Fibroblast of gingiva (primary cell): ENCODE measurements at regions not wholly inside any gene's neighbourhood (a gene's known extent, or its start where the extent isn't known, plus 50 kb on each side); places are given as distances from the start of the nearest gene placed in this dataset.
A peak's percentile ranks its signal among the peaks of the same experiment; 100 is the strongest.

ENCODE experiments used
- DNase-seq: peaks from one replicate; pipeline ENCODE4 v3.0.0-alpha.2; 2011; ENCODE audit warnings: low read depth

GRCh38 chr3:94179059-94179458, 116.2 kb downstream of the NSUN3 start:
- no peak for DNase-seq

- no peak for DNase-seq
Measured at GRCh38 chr3:94183551-94183950, 120.7 kb downstream of the NSUN3 start.

GRCh38 chr3:94184781-94185180, 121.9 kb downstream of the NSUN3 start:
- DNase-seq, result no peak

GRCh38 chr3:94185753-94186152, 122.9 kb downstream of the NSUN3 start:
- DNase-seq, result no peak

- no peak for DNase-seq
Measured at GRCh38 chr3:94187697-94188096, 124.8 kb downstream of the NSUN3 start.

- DNase-seq, result no peak
Measured at GRCh38 chr3:94195381-94195780, 132.5 kb downstream of the NSUN3 start.

GRCh38 chr3:94206291-94206690, 143.4 kb downstream of the NSUN3 start:
- DNase-seq, result no peak

- no peak for DNase-seq
Measured at GRCh38 chr3:94210256-94210655, 147.4 kb downstream of the NSUN3 start.

GRCh38 chr3:94217406-94217805, 154.5 kb downstream of the NSUN3 start:
- no peak for DNase-seq

- DNase-seq, result no peak
Measured at GRCh38 chr3:94220426-94220825, 157.6 kb downstream of the NSUN3 start.

- no peak for DNase-seq
Measured at GRCh38 chr3:94221829-94222228, 159.0 kb downstream of the NSUN3 start.

GRCh38 chr3:94225148-94225865, 162.4 kb downstream of the NSUN3 start:
- DNase-seq, result peak; percentile 33

GRCh38 chr3:94226078-94226477, 163.2 kb downstream of the NSUN3 start:
- DNase-seq, result peak; percentile 6

GRCh38 chr3:94232921-94233320, 170.1 kb downstream of the NSUN3 start:
- DNase-seq, result no peak

- peak; percentile 27 for DNase-seq
Measured at GRCh38 chr3:94234177-94234788, 171.4 kb downstream of the NSUN3 start.

GRCh38 chr3:94241986-94242385, 179.1 kb downstream of the NSUN3 start:
- no peak for DNase-seq

- no peak for DNase-seq
Measured at GRCh38 chr3:94246171-94246570, 183.3 kb downstream of the NSUN3 start.

GRCh38 chr3:94248042-94248441, 185.2 kb downstream of the NSUN3 start:
- no peak for DNase-seq

- DNase-seq, result peak; percentile 56
Measured at GRCh38 chr3:94249491-94250079, 186.7 kb downstream of the NSUN3 start.

GRCh38 chr3:94251566-94251965, 188.7 kb downstream of the NSUN3 start:
- DNase-seq, result no peak

GRCh38 chr3:94252316-94252715, 189.5 kb downstream of the NSUN3 start:
- DNase-seq, result no peak

- no peak for DNase-seq
Measured at GRCh38 chr3:94256888-94257813, 194.3 kb downstream of the NSUN3 start.
